Heart left ventricle (tissue), 16 donors: ENCODE measurements at regions not wholly inside any gene's neighbourhood (a gene's known extent, or its start where the extent isn't known, plus 50 kb on each side); places are given as distances from the start of the nearest gene placed in this dataset.

Source experiments
- ATAC-seq, 4 donors: fragments of 200-7000 bp; cut with Tn5 transposase; one replicate each; pipeline ENCODE4 v1.9.1; 2020 to 2022; ENCODE audit warnings: moderate library complexity in 4 of 4, mild to moderate bottlenecking in 3 of 4, moderate number of reproducible peaks in 1 of 4
- DNase-seq, 5 donors: peaks; one replicate each; pipeline ENCODE4 v3.0.0-alpha.2; 2020
- H3K27ac ChIP-seq, 12 donors: fragments of 200-600 bp; sonication (generic) in 4 of 12; one replicate each; pipeline versions ENCODE4 v1.5.0 to v1.8.0; 2016 to 2022; ENCODE audit warnings: mild to moderate bottlenecking in 2 of 12
- H3K27me3 ChIP-seq, 9 donors: fragments of 200-600 bp; sonication (generic) in 2 of 9; one replicate each; pipeline versions ENCODE4 v1.5.1 to v1.8.0; 2016 to 2022; ENCODE audit warnings: mild to moderate bottlenecking in 3 of 9
- H3K36me3 ChIP-seq, 9 donors: fragments of 200-600 bp; sonication (generic) in 2 of 9; one replicate each; pipeline versions ENCODE4 v1.5.0 to v1.8.0; 2018 to 2022; ENCODE audit warnings: mild to moderate bottlenecking in 2 of 9
- H3K4me1 ChIP-seq, 12 donors: fragments of 200-600 bp; sonication (generic) in 4 of 12; one replicate each; pipeline versions ENCODE4 v1.5.0 to v1.8.0; 2016 to 2022; ENCODE audit warnings: mild to moderate bottlenecking in 3 of 12
- H3K4me3 ChIP-seq, 12 donors: fragments of 200-600 bp; sonication (generic) in 4 of 12; one replicate each; pipeline versions ENCODE4 v1.5.0 to v1.8.0; 2017 to 2022; ENCODE audit warnings: mild to moderate bottlenecking in 9 of 12, moderate library complexity in 4 of 12
- H3K9me3 ChIP-seq, 12 donors: fragments of 200-600 bp; sonication (generic) in 4 of 12; one replicate each; pipeline versions ENCODE4 v1.5.0 to v1.8.0; 2016 to 2022; ENCODE audit warnings: mild to moderate bottlenecking in 1 of 12
- CTCF ChIP-seq, 12 donors: fragments of 200-600 bp; sonication (generic) in 4 of 12; IDR thresholded peaks; one replicate each; pipeline versions ENCODE4 v1.5.0 to v1.8.0; 2018 to 2022; ENCODE audit warnings: antibody characterized with exemption in 12 of 12, mild to moderate bottlenecking in 5 of 12
- POLR2A ChIP-seq, 2 donors: fragments of 450-650 bp; IDR thresholded peaks; one replicate each; pipeline ENCODE4 v1.6.1; 2017; ENCODE audit warnings: antibody characterized with exemption in 2 of 2, mild to moderate bottlenecking in 2 of 2, moderate library complexity in 2 of 2
- WGBS, 4 donors: extraction: QIAGEN DNeasy Blood & Tissue Kit in 2 of 4; methylation state at CpG; one replicate each; pipeline versions ENCODE4 v1.1.5 to v1.1.7; 2013 to 2018; 5-methylcytosine and 5-hydroxymethylcytosine counted together
- intact Hi-C, 10 donors: fragments of 100-400 bp; cut with DNase I; formaldehyde crosslinking; loops; one replicate each; pipeline versions ENCODE4 v1.11.1 to v1.14.2; 2022
- donor health status: ischemic (EF 13 %, LVEDD 7.1; RV severe dilation, severe dysfunction).
- donor health status: healthy with polysubstance abuse.
- donor health status: DM: no; HTN: yes; CAD: no.
- donor health status: DM: no; HTN: no; CAD: no.
- donor health status: ischemic (EF 25% LVEDD 6.9; RV normal size, moderate dysfunction).
- donor health status: ischemic (EF 25% LVEDD 5.7; RV mildly dilated, moderate dysfunction).
- donor health status: healthy.
- donor health status: DM: yes; HTN: yes; CAD: no.
- donor health status: ischemic (EF 35%, LVEDD 5.7; RV mildly dilated, moderate dysfunction).
- donor health status: nonischemic (EF 11% LVEDD 7.7; RV severe dilation, severe dysfunction).
- donor health status: DM: yes; HTN: yes; CAD: no.
- donor health status: PGD.
- donor health status: ischemic (EF 29% LVEDD 5.4; RV normal size, mild dysfunction).
- donor health status: nonischemic (EF 23%, LVEDD 6.1; RV moderate dilation, normal function).

GRCh38 chr4:55181010-55182005 lies 55.9 kb upstream of the KDR start:
- Histone ChIP-seq H3K9me3 (no peaks in the 10 kb centered on the region), H3K27me3 (no peaks in the 10 kb centered on the region), H3K4me1 (peaks cover 0 to 37% (median 26%) of the 10 kb centered on the region in 12 donors), H3K27ac (peak overlapping the region in 1 of 12 donors; percentile 17), H3K4me3 (no peak overlapping the region), H3K36me3 (no peaks in the 10 kb centered on the region)
- TF ChIP-seq CTCF (IDR thresholded peaks at IDR 0.05) (no peak), POLR2A (IDR thresholded peaks at IDR 0.05) (no peak)
- 35 to 50% (median 47%) methylated on average over 9 of the region's 9 CpGs for WGBS, 4 donors
- no peak for DNase-seq
- intact Hi-C loops: loop anchor here in 3 of 10 donors (10.0 kb wide), 2 partner anchors 133 to 177 kb away; no protein-coding TSS in a partner anchor
- ATAC-seq: no peak

- 48 to 56% (median 49%) methylated on average over 8 of the region's 8 CpGs for WGBS, 4 donors
- intact Hi-C loops: loop anchor here in 3 of 10 donors (10.0 kb wide), 2 partner anchors 131 to 179 kb away; no protein-coding TSS in a partner anchor
- peak overlapping the region in 3 of 12 donors; percentile 7 to 25 (median 20) for H3K27ac ChIP-seq
- TF ChIP-seq POLR2A (IDR thresholded peaks at IDR 0.05) (no peak), CTCF (IDR thresholded peaks at IDR 0.05) (no peak)
- H3K4me1 ChIP-seq: peaks cover 0 to 37% (median 19%) of the 10 kb centered on the region in 12 donors
- peak in 1 of 5 donors; percentile 40 for DNase-seq
- ATAC-seq: peak in 3 of 4 donors; percentile 52 to 76 (median 63)
- H3K9me3 ChIP-seq: no peaks in the 10 kb centered on the region
- H3K36me3 ChIP-seq: no peaks in the 10 kb centered on the region
- H3K27me3 ChIP-seq: no peaks in the 10 kb centered on the region
- H3K4me3 ChIP-seq: no peak overlapping the region
These were observed 58.7 kb upstream of the KDR start for GRCh38 chr4:55183926-55184599.

- intact Hi-C loops: loop anchor here in 6 of 10 donors (5.0 to 10.0 kb wide), 5 partner anchors 127 to 180 kb away; no protein-coding TSS in a partner anchor
- Histone ChIP-seq H3K27me3 (no peaks in the 10 kb centered on the region), H3K9me3 (peaks cover 0 to under 1% (median 0%) of the 10 kb centered on the region in 12 donors), H3K27ac (peak overlapping the region in 7 of 12 donors; percentile 7 to 29 (median 20)), H3K4me1 (peaks cover 0 to 37% (median 19%) of the 10 kb centered on the region in 12 donors), H3K36me3 (no peaks in the 10 kb centered on the region), H3K4me3 (no peak overlapping the region)
- WGBS, 4 donors: 64 to 75% (median 67%) methylated on average over 9 of the region's 9 CpGs
- TF ChIP-seq POLR2A (IDR thresholded peaks at IDR 0.05): no peak
- peak in 6 of 12 donors; percentile 10 to 39 (median 20) for TF ChIP-seq CTCF (IDR thresholded peaks at IDR 0.05)
- ATAC-seq (peak; percentile 53 to 72 (median 60)), DNase-seq (peak in 3 of 5 donors; percentile 27 to 47 (median 41))
These were observed 59.5 kb upstream of the KDR start for GRCh38 chr4:55184600-55185523.
